Sciatic nerve (tissue), 2 donors: ENCODE measurements at regions not wholly inside any gene's neighbourhood (a gene's known extent, or its start where the extent isn't known, plus 50 kb on each side); places are given as distances from the start of the nearest gene placed in this dataset.
A peak's percentile ranks its signal among the peaks of the same experiment; 100 is the strongest.

Experiments used
- ATAC-seq: fragments of 200-7000 bp; cut with Tn5 transposase; one replicate; pipeline ENCODE4 v1.9.1; 2020; ENCODE audit warnings: mild to moderate bottlenecking, moderate library complexity
- DNase-seq: peaks from one replicate; pipeline ENCODE4 v3.0.0-alpha.2; 2020; ENCODE audit warnings: low spot score
- intact Hi-C: fragments of 100-400 bp; cut with DNase I; formaldehyde crosslinking; loops from one replicate; pipeline ENCODE4 v1.14.2; 2022
- donor health status: DM: no; HTN: no; CAD: no.
- donor health status: DM: no; HTN: no; CAD: no.

- ATAC-seq (no peak), DNase-seq (no peak)
- intact Hi-C loops: no loop called here
These were observed 408.6 kb downstream of the SOX9 start for GRCh38 chr17:72529386-72529785.

DNA sequence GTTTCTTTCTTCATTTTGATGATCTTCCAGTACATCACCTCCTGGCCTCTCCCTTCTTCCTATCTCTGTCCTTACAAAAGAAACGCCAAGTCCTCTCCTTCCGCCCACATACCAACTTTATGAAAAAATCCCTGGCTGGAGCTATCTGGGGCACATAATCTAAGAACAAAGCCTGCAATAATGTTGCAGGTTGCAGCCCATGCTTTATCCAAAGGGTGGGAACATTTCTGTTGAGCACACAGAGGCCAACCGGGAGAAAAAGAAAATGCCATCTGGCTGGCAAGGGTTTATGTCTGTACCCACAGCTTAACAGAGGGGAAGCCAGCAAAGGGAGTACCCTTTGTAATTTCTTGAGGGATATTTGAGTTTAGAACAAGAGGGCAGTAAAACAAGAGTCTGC is 409.6 kb downstream of the SOX9 start:
- DNase-seq (no peak), ATAC-seq (no peak)
- intact Hi-C loops: no loop called here

GRCh38 chr17:72531729-72532128 is 410.9 kb downstream of the SOX9 start:
- ATAC-seq: no peak
- intact Hi-C loops: no loop called here

GRCh38 chr17:72534265-72534664 is 413.4 kb downstream of the SOX9 start:
- intact Hi-C loops: no loop called here
- ATAC-seq (no peak), DNase-seq (no peak)

More at GRCh38 chr17:72531729-72532128, 410.9 kb downstream of the SOX9 start:
- DNase-seq: no peak

DNA sequence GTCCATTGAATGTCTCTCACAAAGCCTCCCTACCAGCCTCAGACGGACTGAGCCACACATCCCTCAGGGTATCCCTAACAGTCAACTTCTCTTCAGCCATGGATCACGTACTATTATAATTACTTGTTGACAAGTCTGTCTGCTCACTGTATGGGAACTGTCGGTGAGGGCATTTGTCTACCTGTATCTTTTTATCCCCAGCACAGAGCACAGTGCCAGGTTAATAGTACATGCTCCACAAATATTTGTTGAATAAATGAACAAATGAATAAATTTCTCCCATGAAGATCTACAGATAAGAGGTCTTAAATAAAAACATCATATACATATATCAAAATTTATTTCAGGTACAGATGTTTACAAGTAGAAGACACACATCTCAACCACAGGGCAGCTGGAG is 414.0 kb downstream of the SOX9 start:
- ATAC-seq (no peak), DNase-seq (no peak)
- intact Hi-C loops: no loop called here

DNA sequence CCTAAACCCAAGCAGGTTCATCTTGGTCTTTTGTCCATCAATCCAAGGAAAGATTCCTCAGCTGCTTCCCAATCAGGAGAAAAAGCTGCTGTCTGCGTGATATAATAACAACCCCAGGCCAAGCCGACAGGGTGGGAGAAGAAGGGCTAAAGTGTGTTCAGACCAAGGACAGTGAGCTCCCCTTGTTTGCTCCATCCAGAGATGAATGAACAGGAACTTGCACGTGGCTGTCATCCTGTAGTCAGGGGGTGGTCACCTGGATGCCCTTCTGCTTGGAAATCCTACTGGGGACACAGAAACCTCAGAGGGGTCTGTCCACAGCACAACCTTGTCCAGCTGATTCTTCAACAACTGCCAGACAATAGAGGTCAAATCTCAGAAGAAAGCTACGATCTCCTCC is 414.5 kb downstream of the SOX9 start:
- ATAC-seq (no peak), DNase-seq (no peak)
- intact Hi-C loops: no loop called here

- ATAC-seq (no peak), DNase-seq (no peak)
- intact Hi-C loops: no loop called here
These were observed 415.0 kb downstream of the SOX9 start for GRCh38 chr17:72535779-72536178.

DNA sequence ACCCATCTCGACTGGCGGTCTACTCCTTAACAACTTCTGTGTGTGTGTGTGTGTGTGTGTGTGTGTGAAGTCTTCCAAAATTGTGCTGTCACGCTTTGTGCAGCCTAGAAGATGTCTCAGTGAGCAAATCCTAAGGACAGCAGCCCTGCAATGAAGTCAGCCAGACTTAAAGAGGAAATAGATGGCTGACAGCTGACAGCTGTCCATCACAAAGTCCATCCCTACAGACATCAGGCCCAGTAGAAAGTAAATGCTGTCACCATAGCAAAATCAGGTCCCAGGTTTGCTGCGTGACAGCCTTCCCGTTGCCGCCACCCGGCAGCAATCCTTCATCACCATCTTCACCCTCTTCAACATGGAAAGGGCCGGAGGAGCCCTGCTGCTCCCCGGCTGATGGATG is 416.0 kb downstream of the SOX9 start:
- DNase-seq (no peak), ATAC-seq (no peak)
- intact Hi-C loops: no loop called here

- intact Hi-C loops: no loop called here
- no peak for DNase-seq
- ATAC-seq: no peak
These were observed 417.6 kb downstream of the SOX9 start for GRCh38 chr17:72538443-72538842.

DNA sequence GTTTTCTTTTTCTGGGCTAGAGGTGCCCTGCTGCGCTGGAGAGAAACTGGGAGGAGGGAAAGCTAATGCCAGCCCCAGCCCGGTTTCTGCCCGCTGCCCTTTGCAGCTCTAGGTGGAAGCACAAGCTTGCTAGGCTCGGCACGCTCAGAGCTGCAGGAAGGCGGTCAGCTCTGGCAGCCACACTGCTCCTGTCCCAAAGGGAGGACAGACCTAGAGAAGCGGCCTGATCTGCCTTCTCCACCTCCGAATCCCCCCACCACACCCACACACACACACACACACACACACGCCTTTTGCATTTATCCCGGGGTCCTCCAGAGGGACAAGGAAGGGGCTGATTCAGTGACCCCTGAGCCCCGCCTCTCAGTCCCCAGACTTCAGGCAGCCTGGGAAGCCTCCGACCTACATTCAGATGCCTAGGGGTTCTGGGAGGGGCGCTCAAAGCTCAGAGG is 418.1 kb downstream of the SOX9 start:
- DNase-seq (no peak), ATAC-seq (peak; percentile 31)
- intact Hi-C loops: no loop called here

- intact Hi-C loops: no loop called here
- DNase-seq (peak; percentile 87), ATAC-seq (peak; percentile 90)
These were observed 419.4 kb downstream of the SOX9 start for GRCh38 chr17:72539981-72540897.

GRCh38 chr17:72542317-72542716 is 421.5 kb downstream of the SOX9 start:
- no peak for ATAC-seq
- intact Hi-C loops: no loop called here
- no peak for DNase-seq

GRCh38 chr17:72545766-72546165 is 424.9 kb downstream of the SOX9 start:
- ATAC-seq (no peak), DNase-seq (no peak)
- intact Hi-C loops: no loop called here

GRCh38 chr17:72553051-72553755 is 432.4 kb downstream of the SOX9 start:
- DNase-seq (no peak), ATAC-seq (no peak)
- intact Hi-C loops: no loop called here

DNA sequence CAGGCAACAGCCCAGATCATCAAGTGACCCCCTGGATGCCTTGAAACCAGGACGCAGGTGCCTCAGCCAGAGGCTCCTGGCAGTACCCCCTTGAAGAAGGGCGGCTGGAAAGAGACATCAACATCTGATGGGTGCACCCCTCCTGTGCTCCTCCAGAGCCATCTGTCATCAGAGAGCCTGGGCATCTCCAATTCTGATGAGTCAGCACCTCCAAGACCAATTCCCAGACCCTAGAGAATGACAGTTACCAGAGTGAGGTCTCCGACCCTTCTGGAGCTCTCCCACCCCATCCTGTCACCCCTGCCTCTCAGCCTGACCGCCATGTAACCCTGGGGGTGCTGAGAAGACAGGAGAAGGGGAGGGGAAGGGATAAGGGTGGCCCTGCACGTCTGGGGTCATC is 433.7 kb downstream of the SOX9 start:
- DNase-seq (no peak), ATAC-seq (no peak)
- intact Hi-C loops: no loop called here

GRCh38 chr17:72555052-72555451 is 434.2 kb downstream of the SOX9 start:
- intact Hi-C loops: no loop called here
- no peak for DNase-seq
- no peak for ATAC-seq

DNA sequence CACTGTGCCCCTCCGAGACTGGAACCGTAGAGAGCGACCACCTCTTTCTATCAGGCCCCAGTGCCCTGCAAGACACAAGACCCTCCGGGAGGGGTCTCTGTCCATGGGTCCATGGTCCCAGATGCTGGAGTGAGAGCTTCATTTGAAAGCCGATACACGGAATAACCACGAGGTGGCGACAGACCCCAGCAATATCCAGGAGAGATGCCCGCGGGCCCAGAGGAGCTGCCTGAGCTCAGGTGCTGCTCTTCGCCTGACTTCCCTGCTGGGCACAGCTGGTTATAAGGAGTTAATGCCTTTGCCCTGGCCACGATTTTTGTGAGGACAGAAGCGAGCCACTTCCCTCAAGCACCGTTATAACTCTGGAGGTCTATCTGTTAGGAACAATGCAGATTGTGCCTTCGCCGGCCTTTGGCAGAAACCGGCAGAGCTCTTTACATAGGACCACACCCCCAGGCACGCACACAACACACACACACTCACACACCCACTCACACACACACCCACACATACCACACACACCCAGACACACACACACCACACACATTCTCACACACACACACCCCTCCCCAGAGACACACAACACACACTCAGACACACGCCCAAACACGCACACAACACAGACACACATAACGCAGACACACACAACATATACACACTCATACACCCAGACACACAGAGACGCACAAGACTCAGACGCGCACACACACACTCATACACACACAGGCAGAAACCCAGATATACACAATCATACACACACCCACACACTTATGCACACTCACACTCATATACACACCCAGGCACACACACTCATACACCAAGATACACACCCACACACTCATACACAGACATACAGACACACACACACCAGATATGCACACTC is 436.4 kb downstream of the SOX9 start:
- ATAC-seq: peak; percentile 71
- intact Hi-C loops: no loop called here
- peak; percentile 78 for DNase-seq

DNA sequence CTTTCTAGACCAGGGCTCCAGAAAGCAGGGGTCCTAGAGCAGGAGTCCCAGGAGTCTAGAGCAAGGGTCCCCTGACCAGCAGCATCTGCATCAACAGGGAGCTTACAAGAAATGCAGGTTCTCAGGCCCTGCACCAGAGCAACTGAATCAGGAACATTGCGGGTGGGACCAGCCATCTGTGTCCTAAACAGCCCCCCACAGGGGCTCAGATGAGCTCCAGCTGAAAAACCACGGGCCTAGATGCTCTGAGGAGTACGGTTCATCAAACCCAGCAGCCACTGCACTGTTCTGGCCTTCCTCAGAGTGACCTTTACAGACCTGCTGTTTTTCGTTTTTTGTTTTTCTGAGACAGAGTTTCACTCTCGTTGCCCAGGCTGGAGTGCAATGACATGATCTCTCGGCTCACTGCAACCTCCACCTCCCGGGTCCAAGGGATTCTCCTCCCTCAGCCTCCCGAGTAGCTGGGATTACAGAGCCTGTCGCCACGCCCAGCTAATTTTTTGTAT is 438.2 kb downstream of the SOX9 start:
- intact Hi-C loops: no loop called here
- no peak for ATAC-seq
- no peak for DNase-seq
